ENCODE measurements at regions not wholly inside any gene's neighbourhood (a gene's known extent, or its start where the extent isn't known, plus 50 kb on each side); places are given as distances from the start of the nearest gene placed in this dataset.

GRCh38 chr9:106755736-106756135 is 107.2 kb upstream of the ZNF462 start:
- DNase-seq (ENCODE audit: low read depth): no peak
- TF ChIP-seq CTCF (IDR thresholded peaks at IDR 0.05; ENCODE audit: insufficient read depth, low read depth, low read length, missing control alignments): no peak
- H3K4me3 ChIP-seq (ENCODE audit: low read length): no peak overlapping the region

- no peak for TF ChIP-seq CTCF (IDR thresholded peaks at IDR 0.05; ENCODE audit: insufficient read depth, low read depth, low read length, missing control alignments)
- no peak for DNase-seq (ENCODE audit: low read depth)
- no peak overlapping the region for H3K4me3 ChIP-seq (ENCODE audit: low read length)
Measured at GRCh38 chr9:106757514-106757913, 105.5 kb upstream of the ZNF462 start.

- no peak overlapping the region for H3K4me3 ChIP-seq (ENCODE audit: low read length)
- DNase-seq (ENCODE audit: low read depth): peak; percentile 44
- no peak for TF ChIP-seq CTCF (IDR thresholded peaks at IDR 0.05; ENCODE audit: insufficient read depth, low read depth, low read length, missing control alignments)
Measured at GRCh38 chr9:106758911-106759310, 104.1 kb upstream of the ZNF462 start.

GRCh38 chr9:106761493-106761892 is 101.5 kb upstream of the ZNF462 start:
- H3K4me3 ChIP-seq (ENCODE audit: low read length): no peak overlapping the region
- TF ChIP-seq CTCF (IDR thresholded peaks at IDR 0.05; ENCODE audit: insufficient read depth, low read depth, low read length, missing control alignments): no peak
- no peak for DNase-seq (ENCODE audit: low read depth)

- no peak overlapping the region for H3K4me3 ChIP-seq (ENCODE audit: low read length)
- DNase-seq (ENCODE audit: low read depth): no peak
- no peak for TF ChIP-seq CTCF (IDR thresholded peaks at IDR 0.05; ENCODE audit: insufficient read depth, low read depth, low read length, missing control alignments)
Measured at GRCh38 chr9:106766616-106767015, 96.3 kb upstream of the ZNF462 start.

GRCh38 chr9:106769331-106769730 is 93.6 kb upstream of the ZNF462 start:
- no peak overlapping the region for H3K4me3 ChIP-seq (ENCODE audit: low read length)
- no peak for DNase-seq (ENCODE audit: low read depth)
- TF ChIP-seq CTCF (IDR thresholded peaks at IDR 0.05; ENCODE audit: insufficient read depth, low read depth, low read length, missing control alignments): no peak

GRCh38 chr9:106771608-106772007 is 91.4 kb upstream of the ZNF462 start:
- no peak for DNase-seq (ENCODE audit: low read depth)
- no peak overlapping the region for H3K4me3 ChIP-seq (ENCODE audit: low read length)
- no peak for TF ChIP-seq CTCF (IDR thresholded peaks at IDR 0.05; ENCODE audit: insufficient read depth, low read depth, low read length, missing control alignments)

Data from epithelial cell of esophagus (primary cell).